Fibroblast of lung (primary cell): ENCODE measurements at regions not wholly inside any gene's neighbourhood (a gene's known extent, or its start where the extent isn't known, plus 50 kb on each side); places are given as distances from the start of the nearest gene placed in this dataset.

Experiments used
- EZH2 ChIP-seq: IDR thresholded peaks from 2 replicates; pipeline ENCODE4 v1.5.1; 2012; ENCODE audit warnings: low read length, control low read depth, mild to moderate bottlenecking; ENCODE audit errors: missing control alignments
- TF ChIP-seq, protein P1 (sequence below), 2 donors: IDR thresholded peaks in 1 of 2; conservative IDR thresholded peaks in 1 of 2; 1 replicate in 1 of 2; 2 replicates in 1 of 2; pipeline ENCODE4 v1.5.1; 2011 to 2012; ENCODE audit warnings: low read length in 2 of 2, control low read depth in 1 of 2, inconsistent platforms in 1 of 2, low read depth in 1 of 2, mild to moderate bottlenecking in 1 of 2

DNA sequence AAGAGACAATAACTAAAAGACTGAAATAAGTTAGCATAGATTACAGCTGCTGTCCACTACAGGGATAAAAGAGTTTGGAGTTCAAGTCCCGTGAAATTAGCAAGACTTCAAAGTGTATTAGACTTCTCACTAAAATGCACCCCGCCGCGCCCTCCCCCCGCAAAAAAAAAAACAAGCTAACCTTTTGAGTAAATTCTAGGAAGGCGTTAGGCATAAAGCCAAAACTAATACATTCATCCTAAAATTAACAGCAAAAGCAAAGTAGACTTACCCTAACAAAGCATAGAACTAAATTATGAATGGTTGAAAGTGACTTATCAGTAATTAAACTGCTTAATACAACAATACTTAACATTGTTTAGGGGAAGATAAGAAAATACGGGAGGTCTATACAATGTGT lies 581.0 kb upstream of the CHORDC1 start:
- TF ChIP-seq, protein P1, sequence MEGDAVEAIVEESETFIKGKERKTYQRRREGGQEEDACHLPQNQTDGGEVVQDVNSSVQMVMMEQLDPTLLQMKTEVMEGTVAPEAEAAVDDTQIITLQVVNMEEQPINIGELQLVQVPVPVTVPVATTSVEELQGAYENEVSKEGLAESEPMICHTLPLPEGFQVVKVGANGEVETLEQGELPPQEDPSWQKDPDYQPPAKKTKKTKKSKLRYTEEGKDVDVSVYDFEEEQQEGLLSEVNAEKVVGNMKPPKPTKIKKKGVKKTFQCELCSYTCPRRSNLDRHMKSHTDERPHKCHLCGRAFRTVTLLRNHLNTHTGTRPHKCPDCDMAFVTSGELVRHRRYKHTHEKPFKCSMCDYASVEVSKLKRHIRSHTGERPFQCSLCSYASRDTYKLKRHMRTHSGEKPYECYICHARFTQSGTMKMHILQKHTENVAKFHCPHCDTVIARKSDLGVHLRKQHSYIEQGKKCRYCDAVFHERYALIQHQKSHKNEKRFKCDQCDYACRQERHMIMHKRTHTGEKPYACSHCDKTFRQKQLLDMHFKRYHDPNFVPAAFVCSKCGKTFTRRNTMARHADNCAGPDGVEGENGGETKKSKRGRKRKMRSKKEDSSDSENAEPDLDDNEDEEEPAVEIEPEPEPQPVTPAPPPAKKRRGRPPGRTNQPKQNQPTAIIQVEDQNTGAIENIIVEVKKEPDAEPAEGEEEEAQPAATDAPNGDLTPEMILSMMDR (conservative IDR thresholded peaks at IDR 0.05 in 1 of 2, IDR thresholded peaks at IDR 0.05 in 1 of 2; ENCODE audit: low read depth in 1 of 2, low read length in 2 of 2): no peak
- no peak for TF ChIP-seq EZH2
